PC-9 (cell line): ENCODE measurements at regions not wholly inside any gene's neighbourhood (a gene's known extent, or its start where the extent isn't known, plus 50 kb on each side); places are given as distances from the start of the nearest gene placed in this dataset.

Source experiments
- BruUV-seq: library from RNA; stranded (reverse); fragments of 400-500 nt; replicated peaks from 2 replicates; lab custom pipeline; 2021; lab: Mats Ljungman, UMichigan
- CTCF ChIA-PET: fragments of 300-600 bp; sonication (Branson Sonifier 250); formaldehyde crosslinking; loops from one replicate; lab custom pipeline; 2022; ENCODE audit warnings: antibody characterized with exemption; lab: Charles Lee
- POLR2A ChIA-PET: fragments of 300-600 bp; sonication (Branson Sonifier 250); formaldehyde crosslinking; loops from one replicate; lab custom pipeline; 2022; ENCODE audit warnings: antibody characterized with exemption; ENCODE audit not compliant: unreplicated experiment; lab: Charles Lee
- DNase-seq, 2 experiments: peaks; one replicate each; pipeline versions ENCODE4 v3.0.0 to v3.0.0-alpha.2; 2015 to 2022; ENCODE audit warnings: mixed read lengths in 1 of 2
- H2AFZ ChIP-seq: fragments of 200-600 bp; sonication (generic); 2 replicates; pipeline ENCODE4 v1.8.1; 2017; ENCODE audit warnings: antibody characterized with exemption
- H3F3A ChIP-seq: fragments of 200-600 bp; sonication (generic); 2 replicates; pipeline ENCODE4 v1.8.1; 2017; ENCODE audit warnings: antibody characterized with exemption, mild to moderate bottlenecking, low read depth; ENCODE audit not compliant: insufficient read depth
- H3K27ac ChIP-seq: fragments of 200-600 bp; sonication (generic); 2 replicates; pipeline ENCODE4 v1.6.1; 2016; ENCODE audit warnings: mixed run types
- H3K27me3 ChIP-seq: fragments of 200-600 bp; sonication (generic); 2 replicates; pipeline ENCODE4 v1.6.1; 2016; ENCODE audit warnings: low read depth, mixed run types; ENCODE audit not compliant: insufficient read depth
- H3K36me3 ChIP-seq: fragments of 200-600 bp; sonication (generic); 2 replicates; pipeline ENCODE4 v1.6.1; 2016; ENCODE audit warnings: low read depth, mixed run types
- H3K4me1 ChIP-seq: fragments of 200-600 bp; sonication (generic); replicated peaks from 2 replicates; pipeline ENCODE4 v1.6.1; 2016; ENCODE audit warnings: mixed run types; ENCODE audit not compliant: insufficient read depth
- H3K4me2 ChIP-seq: fragments of 200-600 bp; sonication (generic); 2 replicates; pipeline ENCODE4 v1.6.1; 2017; ENCODE audit warnings: mixed run types
- H3K4me3 ChIP-seq: fragments of 200-600 bp; sonication (generic); 2 replicates; pipeline ENCODE4 v1.6.1; 2016; ENCODE audit warnings: mixed run types
- H3K79me2 ChIP-seq: fragments of 200-600 bp; sonication (generic); 2 replicates; pipeline ENCODE4 v1.6.1; 2017; ENCODE audit warnings: low read depth, mixed run types
- H3K9me2 ChIP-seq: fragments of 200-600 bp; sonication (generic); 2 replicates; pipeline ENCODE4 v1.8.1; 2017; ENCODE audit warnings: mild to moderate bottlenecking; ENCODE audit not compliant: insufficient read depth
- H3K9me3 ChIP-seq: fragments of 200-600 bp; sonication (generic); 2 replicates; pipeline ENCODE4 v1.8.1; 2016; ENCODE audit warnings: low read depth; ENCODE audit not compliant: insufficient read depth
- H4K20me1 ChIP-seq: fragments of 200-600 bp; sonication (generic); 2 replicates; pipeline ENCODE4 v1.8.1; 2017; ENCODE audit not compliant: insufficient read depth
- EZH2 ChIP-seq: fragments of 200-600 bp; sonication (generic); IDR thresholded peaks from 2 replicates; pipeline ENCODE4 v1.8.0; 2017; ENCODE audit warnings: antibody characterized with exemption, low read depth
- intact Hi-C: fragments of 100-400 bp; cut with micrococcal nuclease; formaldehyde crosslinking; loops from one replicate; pipeline ENCODE4 v1.10.0; 2022; ENCODE audit not compliant: unreplicated experiment
- TF ChIP-seq, protein P1 (sequence below): fragments of 200-600 bp; sonication (generic); conservative IDR thresholded peaks from 2 replicates; pipeline ENCODE4 v1.6.1; 2017; ENCODE audit warnings: mixed run types, antibody characterized with exemption, mild to moderate bottlenecking, moderate library complexity

DNA sequence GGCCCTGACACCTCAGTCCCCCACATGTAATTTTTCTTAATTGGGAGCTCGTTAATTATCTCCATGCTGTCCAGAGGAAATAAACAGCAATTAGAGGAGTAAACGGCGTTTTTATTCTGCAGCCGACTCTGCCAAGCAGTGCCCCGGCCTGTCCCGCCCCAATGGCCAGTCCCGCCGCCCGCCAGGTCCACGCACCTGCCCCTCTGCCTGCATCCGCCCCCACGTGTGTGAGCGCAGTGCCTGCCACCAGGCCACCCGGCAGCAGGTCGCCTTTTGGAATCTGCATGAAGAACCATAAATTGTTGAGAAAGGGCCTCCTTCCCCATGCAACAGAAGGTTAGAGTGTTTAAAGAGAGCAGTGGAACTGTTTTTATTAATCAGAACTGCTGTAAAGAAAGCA is 87.5 kb upstream of the LINGO1 start:
- no peaks in the 10 kb centered on the region for H3F3A ChIP-seq
- ChIA-PET CTCF (no interaction called here), POLR2A (no interaction called here)
- H4K20me1 ChIP-seq: no peaks in the 10 kb centered on the region
- no peaks in the 10 kb centered on the region for H3K4me1 ChIP-seq
- no peak overlapping the region for H3K4me3 ChIP-seq
- peaks cover 99% of the 10 kb centered on the region for H3K27me3 ChIP-seq
- no peaks in the 10 kb centered on the region for H3K9me3 ChIP-seq
- H3K9me2 ChIP-seq: no peaks in the 10 kb centered on the region
- H3K79me2 ChIP-seq: no peaks in the 10 kb centered on the region
- no TSS peak for BruUV-seq
- no peak overlapping the region for H2AFZ ChIP-seq
- TF ChIP-seq, protein P1, sequence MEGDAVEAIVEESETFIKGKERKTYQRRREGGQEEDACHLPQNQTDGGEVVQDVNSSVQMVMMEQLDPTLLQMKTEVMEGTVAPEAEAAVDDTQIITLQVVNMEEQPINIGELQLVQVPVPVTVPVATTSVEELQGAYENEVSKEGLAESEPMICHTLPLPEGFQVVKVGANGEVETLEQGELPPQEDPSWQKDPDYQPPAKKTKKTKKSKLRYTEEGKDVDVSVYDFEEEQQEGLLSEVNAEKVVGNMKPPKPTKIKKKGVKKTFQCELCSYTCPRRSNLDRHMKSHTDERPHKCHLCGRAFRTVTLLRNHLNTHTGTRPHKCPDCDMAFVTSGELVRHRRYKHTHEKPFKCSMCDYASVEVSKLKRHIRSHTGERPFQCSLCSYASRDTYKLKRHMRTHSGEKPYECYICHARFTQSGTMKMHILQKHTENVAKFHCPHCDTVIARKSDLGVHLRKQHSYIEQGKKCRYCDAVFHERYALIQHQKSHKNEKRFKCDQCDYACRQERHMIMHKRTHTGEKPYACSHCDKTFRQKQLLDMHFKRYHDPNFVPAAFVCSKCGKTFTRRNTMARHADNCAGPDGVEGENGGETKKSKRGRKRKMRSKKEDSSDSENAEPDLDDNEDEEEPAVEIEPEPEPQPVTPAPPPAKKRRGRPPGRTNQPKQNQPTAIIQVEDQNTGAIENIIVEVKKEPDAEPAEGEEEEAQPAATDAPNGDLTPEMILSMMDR: no peak
- no peak for TF ChIP-seq EZH2
- DNase-seq: no peak
- no peak overlapping the region for H3K4me2 ChIP-seq
- H3K27ac ChIP-seq: no peak overlapping the region
- intact Hi-C loops: no loop called here
- H3K36me3 ChIP-seq: no peaks in the 10 kb centered on the region

DNA sequence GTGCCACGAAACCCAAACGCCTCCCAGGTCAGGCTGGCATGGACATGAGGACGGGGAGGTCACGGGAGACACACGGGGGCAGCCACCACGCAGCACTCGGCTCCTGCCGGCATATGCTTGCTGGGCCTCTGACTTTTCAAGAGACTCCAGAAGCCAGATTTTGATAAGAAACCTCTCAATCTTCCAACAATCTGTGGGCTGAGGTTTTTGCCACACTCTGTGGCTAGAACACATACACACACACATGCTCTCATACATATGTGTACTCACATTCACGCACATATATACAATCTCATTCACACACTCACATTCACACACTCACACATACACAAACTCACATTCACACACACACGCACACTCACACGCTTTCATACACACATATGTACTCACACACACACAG is 86.7 kb upstream of the LINGO1 start:
- CTCF ChIA-PET: interaction anchor here (0.6 kb wide), 1 partner anchor 11 kb away, joined by 3 read pairs; no protein-coding TSS in a partner anchor

GRCh38 chr15:77717333-77717990 is 84.8 kb upstream of the LINGO1 start:
- no peaks in the 10 kb centered on the region for H3K9me3 ChIP-seq
- H3K27ac ChIP-seq: no peak overlapping the region
- ChIA-PET POLR2A (no interaction called here), CTCF (no interaction called here)
- H3F3A ChIP-seq: no peaks in the 10 kb centered on the region
- H4K20me1 ChIP-seq: no peaks in the 10 kb centered on the region
- no TSS peak for BruUV-seq
- H3K4me2 ChIP-seq: no peak overlapping the region
- no peak overlapping the region for H3K4me3 ChIP-seq
- peaks cover 89% of the 10 kb centered on the region for H3K27me3 ChIP-seq
- no peak for DNase-seq
- H3K36me3 ChIP-seq: no peaks in the 10 kb centered on the region
- no peaks in the 10 kb centered on the region for H3K4me1 ChIP-seq
- intact Hi-C loops: no loop called here
- H3K9me2 ChIP-seq: no peaks in the 10 kb centered on the region
- no peak overlapping the region for H2AFZ ChIP-seq
- no peak for TF ChIP-seq EZH2
- TF ChIP-seq, protein P1: no peak
- no peaks in the 10 kb centered on the region for H3K79me2 ChIP-seq

More for the DNA sequence above, 86.7 kb upstream of the LINGO1 start:
- Histone ChIP-seq H3K4me3 (no peak overlapping the region), H3K9me3 (no peaks in the 10 kb centered on the region), H2AFZ (no peak overlapping the region), H3K4me1 (no peaks in the 10 kb centered on the region), H3K4me2 (no peak overlapping the region), H3K36me3 (no peaks in the 10 kb centered on the region), H3F3A (no peaks in the 10 kb centered on the region), H3K27me3 (peaks cover 99% of the 10 kb centered on the region), H3K9me2 (no peaks in the 10 kb centered on the region), H4K20me1 (no peaks in the 10 kb centered on the region), H3K79me2 (no peaks in the 10 kb centered on the region), H3K27ac (no peak overlapping the region)
- POLR2A ChIA-PET: no interaction called here
- no peak for DNase-seq
- no peak for TF ChIP-seq EZH2
- TF ChIP-seq, protein P1: no peak
- intact Hi-C loops: no loop called here
- no TSS peak for BruUV-seq
